GM06990 (cell line): ENCODE measurements at regions not wholly inside any gene's neighbourhood (a gene's known extent, or its start where the extent isn't known, plus 50 kb on each side); places are given as distances from the start of the nearest gene placed in this dataset.

Source experiments
- DNase-seq: peaks from one replicate; pipeline ENCODE4 v3.0.0-alpha.2; 2011; ENCODE audit not compliant: insufficient read length; ENCODE audit errors: extremely low read depth
- H3K27me3 ChIP-seq: replicated peaks from 2 replicates; pipeline ENCODE4 v1.6.0; 2011; ENCODE audit warnings: low read length; ENCODE audit not compliant: control insufficient read depth, insufficient read depth
- H3K36me3 ChIP-seq: 2 replicates; pipeline ENCODE4 v1.5.1; 2011; ENCODE audit warnings: low read length; ENCODE audit not compliant: control insufficient read depth, insufficient read depth
- H3K4me3 ChIP-seq: replicated peaks from 2 replicates; pipeline ENCODE4 v1.5.1; 2011; ENCODE audit warnings: low read depth, mild to moderate bottlenecking, control low read depth, low read length
- TF ChIP-seq, protein P1 (sequence below): IDR thresholded peaks from 2 replicates; pipeline ENCODE4 v1.5.1; 2011; ENCODE audit warnings: low read length, control low read depth, mild to moderate bottlenecking, inconsistent platforms; ENCODE audit not compliant: insufficient read depth, poor library complexity, severe bottlenecking

DNA sequence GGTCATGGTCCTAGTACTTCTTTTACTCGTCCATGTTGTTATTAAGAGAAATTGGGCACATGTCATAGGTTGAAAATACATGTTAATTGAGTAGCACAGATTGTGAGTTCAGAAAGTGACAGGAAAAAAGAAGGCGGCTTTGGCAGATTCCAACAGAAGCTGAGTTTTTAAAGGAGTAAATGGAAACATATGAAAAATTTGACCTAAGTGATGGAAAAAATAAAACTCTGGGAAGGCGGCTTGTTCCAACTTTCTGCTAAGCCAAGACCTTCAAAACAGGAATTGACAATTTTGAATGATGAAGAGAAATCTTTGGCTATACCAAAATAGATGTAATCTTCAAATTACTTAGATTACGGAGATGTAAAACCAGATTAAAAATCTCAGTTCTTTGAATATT is 868.0 kb downstream of the EPHA4 start:
- Histone ChIP-seq H3K36me3 (no peaks in the 10 kb centered on the region), H3K4me3 (no peak overlapping the region), H3K27me3 (no peaks in the 10 kb centered on the region)
- TF ChIP-seq, protein P1, sequence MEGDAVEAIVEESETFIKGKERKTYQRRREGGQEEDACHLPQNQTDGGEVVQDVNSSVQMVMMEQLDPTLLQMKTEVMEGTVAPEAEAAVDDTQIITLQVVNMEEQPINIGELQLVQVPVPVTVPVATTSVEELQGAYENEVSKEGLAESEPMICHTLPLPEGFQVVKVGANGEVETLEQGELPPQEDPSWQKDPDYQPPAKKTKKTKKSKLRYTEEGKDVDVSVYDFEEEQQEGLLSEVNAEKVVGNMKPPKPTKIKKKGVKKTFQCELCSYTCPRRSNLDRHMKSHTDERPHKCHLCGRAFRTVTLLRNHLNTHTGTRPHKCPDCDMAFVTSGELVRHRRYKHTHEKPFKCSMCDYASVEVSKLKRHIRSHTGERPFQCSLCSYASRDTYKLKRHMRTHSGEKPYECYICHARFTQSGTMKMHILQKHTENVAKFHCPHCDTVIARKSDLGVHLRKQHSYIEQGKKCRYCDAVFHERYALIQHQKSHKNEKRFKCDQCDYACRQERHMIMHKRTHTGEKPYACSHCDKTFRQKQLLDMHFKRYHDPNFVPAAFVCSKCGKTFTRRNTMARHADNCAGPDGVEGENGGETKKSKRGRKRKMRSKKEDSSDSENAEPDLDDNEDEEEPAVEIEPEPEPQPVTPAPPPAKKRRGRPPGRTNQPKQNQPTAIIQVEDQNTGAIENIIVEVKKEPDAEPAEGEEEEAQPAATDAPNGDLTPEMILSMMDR: no peak
- no peak for DNase-seq

- TF ChIP-seq, protein P1: no peak
- DNase-seq: no peak
Measured at GRCh38 chr2:220704810-220705209, 867.3 kb downstream of the EPHA4 start.

DNA sequence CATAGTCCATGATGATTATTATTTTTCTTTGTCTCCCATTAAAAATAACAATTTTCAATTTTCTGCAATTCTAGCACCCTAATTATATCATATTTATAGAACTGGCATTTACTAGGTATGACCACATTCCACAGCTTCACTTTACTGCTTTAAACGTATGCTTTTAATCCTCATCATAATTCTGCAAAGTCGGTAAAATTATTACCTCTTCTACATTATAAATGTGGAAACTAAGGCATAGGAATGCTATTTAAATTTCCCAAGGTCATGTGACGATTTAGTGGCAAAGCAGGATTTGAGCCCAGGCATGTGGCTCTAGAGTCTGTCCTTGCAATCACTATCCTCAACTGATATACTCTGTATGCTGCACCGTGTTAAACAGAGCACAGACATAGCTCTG is 866.4 kb downstream of the EPHA4 start:
- no peaks in the 10 kb centered on the region for H3K27me3 ChIP-seq
- no peak for DNase-seq
- TF ChIP-seq, protein P1: no peak
- no peaks in the 10 kb centered on the region for H3K36me3 ChIP-seq
- no peak overlapping the region for H3K4me3 ChIP-seq

More at GRCh38 chr2:220704810-220705209, 867.3 kb downstream of the EPHA4 start:
- H3K27me3 ChIP-seq: no peaks in the 10 kb centered on the region
- no peak overlapping the region for H3K4me3 ChIP-seq
- no peaks in the 10 kb centered on the region for H3K36me3 ChIP-seq

DNA sequence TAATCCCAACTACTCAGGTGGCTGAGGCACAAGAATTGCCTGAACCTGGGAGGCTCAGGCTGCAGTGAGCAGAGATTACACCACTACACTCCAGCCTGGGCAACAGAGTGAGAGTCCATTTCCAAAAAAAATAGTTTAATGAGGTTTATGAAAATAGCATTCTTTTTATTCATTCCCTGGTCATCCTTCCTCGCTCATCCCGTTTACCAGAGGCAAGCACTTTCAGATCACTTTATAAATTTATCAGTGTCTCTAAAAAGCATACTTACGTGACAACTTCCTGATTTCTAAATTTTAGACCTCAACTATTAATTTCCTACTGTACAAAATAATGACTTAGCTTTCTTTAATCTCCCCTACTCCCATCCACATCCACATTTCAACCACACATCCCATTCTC is 864.8 kb downstream of the EPHA4 start:
- no peak for DNase-seq
- Histone ChIP-seq H3K36me3 (no peaks in the 10 kb centered on the region), H3K27me3 (no peaks in the 10 kb centered on the region), H3K4me3 (no peak overlapping the region)
- TF ChIP-seq, protein P1: no peak

DNA sequence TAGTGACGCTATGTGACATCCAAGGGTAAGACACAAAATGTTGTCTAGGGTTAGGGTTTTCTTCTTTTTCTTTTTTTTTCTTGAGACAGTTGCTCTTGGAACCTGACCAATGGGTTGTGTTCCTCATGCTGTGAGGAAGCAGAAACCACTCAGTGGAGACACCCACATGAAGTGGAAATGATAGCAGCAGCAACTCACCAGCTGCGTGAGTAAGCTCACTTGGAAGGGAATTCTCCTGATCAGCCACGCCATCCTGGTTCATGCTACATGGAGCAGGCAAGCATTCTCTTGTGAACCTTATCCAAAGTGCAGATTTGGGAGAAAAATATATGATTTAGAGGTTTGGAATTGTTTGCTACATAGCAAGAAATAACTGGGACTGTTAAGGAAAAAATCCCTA is 863.7 kb downstream of the EPHA4 start:
- Histone ChIP-seq H3K27me3 (no peaks in the 10 kb centered on the region), H3K36me3 (no peaks in the 10 kb centered on the region), H3K4me3 (no peak overlapping the region)
- no peak for DNase-seq
- TF ChIP-seq, protein P1: no peak

DNA sequence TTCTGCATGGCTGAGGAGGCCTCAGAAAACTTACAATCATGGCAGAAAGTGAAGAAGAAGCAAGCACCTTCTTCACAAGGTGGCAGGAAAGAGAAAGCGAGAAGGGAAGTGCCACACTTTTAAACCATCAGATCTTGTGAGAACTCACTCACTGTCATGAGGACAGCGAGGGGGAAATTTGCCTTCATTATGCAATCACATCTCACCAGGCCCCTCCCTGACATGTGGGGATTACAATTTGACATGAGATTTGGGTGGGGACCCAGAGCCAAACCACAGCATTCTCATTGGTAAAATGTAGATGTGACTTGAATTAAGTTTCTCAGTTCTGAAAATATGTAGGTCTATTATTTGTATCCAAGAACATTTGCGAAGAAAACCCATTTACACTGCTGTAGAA is 854.8 kb downstream of the EPHA4 start:
- Histone ChIP-seq H3K4me3 (no peak overlapping the region), H3K27me3 (no peaks in the 10 kb centered on the region), H3K36me3 (no peaks in the 10 kb centered on the region)
- no peak for DNase-seq
- TF ChIP-seq, protein P1: no peak
